IPS-NIHi11 (cell line): ENCODE measurements at regions not wholly inside any gene's neighbourhood (a gene's known extent, or its start where the extent isn't known, plus 50 kb on each side); places are given as distances from the start of the nearest gene placed in this dataset.
A peak's percentile ranks its signal among the peaks of the same experiment; 100 is the strongest.
"Not testable (repeated sequence)": the region's sequence is repeated elsewhere in the genome, so short reads cannot be mapped to it uniquely, and the experiment has no call there.

Experiments used
- DNase-seq: peaks from one replicate; pipeline ENCODE4 v3.0.0; 2012; ENCODE audit warnings: mixed read lengths, low spot score

DNA sequence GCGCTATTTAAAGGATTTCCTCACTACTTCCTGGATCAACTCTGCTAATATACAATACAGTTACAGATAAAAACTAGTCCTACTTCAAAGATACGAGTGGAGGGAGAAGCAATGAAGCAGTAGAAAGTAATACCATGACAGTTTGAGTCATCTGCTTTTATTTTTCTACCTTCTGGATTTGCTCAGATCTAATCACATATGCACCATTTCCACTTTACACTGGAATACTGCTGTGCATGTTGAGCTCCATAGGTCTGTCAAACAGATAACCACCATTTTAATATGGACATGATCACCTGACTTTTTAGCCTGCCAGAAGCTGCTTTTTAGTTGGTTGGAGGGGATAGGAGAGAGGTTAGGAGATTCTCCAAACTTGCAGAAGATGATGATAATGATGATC, 92.5 kb downstream of the MMUT start:
- no peak for DNase-seq

DNA sequence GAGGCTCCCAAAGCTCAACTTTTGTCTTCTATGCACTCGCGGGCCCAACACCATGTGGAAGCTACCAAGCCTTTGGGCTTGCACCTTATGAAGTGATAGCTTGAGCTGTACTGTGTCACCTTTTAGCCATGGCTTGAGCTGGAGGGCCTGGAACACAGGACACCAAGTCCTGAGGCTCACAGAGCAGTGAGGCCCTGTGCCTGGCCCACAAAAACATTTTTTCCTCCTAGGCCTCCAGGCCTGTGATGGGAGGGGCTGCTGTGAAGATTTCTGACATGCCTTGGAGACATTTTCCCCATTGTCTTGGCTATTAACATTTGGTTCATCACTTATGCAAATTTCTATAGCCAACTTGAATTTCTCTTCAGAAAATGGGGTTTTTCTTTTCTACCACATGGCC, 96.5 kb downstream of the MMUT start:
- no peak for DNase-seq

DNA sequence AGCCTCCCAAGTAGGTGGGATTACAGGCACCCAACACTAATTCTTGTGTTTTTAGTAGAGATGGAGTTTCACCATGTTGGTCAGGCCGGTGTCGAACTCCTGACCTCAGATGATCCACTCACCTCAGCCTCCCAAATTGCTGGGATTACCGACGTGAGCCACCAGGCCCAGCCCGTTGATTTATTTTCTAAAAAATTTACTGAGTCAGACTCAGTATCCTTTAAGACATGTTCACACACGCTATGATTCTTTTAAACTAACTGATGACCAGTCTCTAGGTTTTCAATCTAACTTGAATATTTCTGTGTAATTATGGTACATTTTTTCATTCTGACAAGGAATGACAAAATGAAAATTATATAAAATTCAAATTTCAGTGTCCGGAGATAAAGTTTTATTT, 114.5 kb downstream of the MMUT start:
- no peak for DNase-seq

DNA sequence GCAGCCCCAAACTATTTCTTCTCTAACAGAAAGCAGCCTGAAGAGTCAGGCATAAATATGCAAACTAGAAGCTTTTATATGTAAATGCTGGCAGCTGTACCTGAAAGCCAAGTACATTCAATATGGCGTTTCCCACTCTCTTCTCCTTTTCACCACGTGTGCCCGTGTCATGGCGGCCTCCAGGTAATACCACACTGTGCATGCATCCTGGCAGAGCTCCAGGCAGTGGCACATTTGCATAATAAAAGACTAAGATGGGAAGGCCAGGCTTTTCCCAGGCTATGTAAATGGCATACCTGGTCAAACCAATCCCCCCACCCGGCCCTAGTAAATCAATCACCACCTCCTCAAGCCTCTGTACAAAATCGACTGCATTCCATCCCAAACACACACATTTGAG, 120.6 kb downstream of the MMUT start:
- DNase-seq = peak; percentile 46

DNA sequence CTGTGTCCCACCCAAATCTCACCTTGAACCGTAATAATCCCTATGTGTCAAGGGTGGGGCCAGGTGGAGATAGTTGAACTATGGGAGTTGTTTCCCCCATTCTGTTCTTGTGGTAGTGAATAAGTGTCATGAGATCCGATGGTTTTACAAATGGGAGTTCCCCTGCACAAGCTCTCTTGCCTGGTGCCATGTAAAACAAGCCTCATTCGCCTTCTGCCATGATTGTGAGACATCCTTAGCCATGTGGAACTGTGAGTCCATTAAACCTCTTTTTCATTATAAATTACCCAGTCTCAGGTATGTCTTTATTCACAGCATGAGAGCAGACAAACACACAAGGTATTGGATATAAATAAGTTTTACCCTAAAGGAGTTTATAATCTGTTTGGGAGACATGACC, 121.2 kb downstream of the MMUT start:
- no peak for DNase-seq

DNA sequence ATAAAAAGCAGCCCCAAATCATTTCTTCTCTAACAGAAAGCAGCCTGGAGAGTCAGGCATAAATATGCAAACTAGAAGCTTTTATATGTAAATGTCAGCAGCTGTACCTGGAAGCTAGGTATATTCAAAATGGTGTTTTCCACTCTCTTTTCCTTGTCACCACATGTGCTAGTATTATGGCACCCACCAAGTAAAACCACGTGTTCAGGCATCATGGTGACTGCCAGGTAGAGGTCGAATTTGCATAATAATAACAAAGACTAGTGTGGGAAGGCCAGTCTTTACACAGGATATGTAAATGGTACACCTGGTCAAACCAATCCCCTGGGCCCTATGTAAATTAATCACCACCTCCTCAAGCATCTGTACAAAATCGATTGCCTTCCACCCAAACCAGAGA, 124.0 kb downstream of the MMUT start:
- no peak for DNase-seq

DNA sequence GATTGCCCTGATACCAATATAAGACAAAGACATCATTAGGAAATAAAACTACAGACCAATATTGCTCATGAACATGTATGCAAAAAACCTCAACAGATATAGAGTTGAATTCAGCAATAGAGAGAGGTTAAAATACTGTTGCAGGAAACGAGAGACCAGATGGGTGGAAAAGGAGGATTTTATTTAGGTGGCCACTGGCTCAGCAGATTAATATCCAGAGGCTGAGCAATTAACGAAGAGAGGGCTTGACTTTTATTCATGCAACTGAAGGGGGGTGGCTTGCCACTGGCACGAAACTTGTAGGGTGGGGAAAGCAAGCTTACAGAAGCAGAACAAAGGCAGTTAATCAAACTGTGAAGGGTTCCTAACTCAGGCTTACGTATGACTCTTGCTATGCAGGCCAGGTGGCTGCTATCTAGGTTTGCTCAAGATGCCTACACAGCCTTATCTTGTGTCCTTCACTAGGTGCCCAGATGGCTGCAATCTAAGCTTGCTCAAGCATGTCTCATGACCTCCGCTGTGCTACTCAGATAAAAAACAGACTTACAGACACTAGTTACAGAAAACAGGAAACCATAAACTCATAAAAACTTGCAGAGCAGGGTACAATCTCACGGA, 126.4 kb downstream of the MMUT start:
- no peak for DNase-seq

DNA sequence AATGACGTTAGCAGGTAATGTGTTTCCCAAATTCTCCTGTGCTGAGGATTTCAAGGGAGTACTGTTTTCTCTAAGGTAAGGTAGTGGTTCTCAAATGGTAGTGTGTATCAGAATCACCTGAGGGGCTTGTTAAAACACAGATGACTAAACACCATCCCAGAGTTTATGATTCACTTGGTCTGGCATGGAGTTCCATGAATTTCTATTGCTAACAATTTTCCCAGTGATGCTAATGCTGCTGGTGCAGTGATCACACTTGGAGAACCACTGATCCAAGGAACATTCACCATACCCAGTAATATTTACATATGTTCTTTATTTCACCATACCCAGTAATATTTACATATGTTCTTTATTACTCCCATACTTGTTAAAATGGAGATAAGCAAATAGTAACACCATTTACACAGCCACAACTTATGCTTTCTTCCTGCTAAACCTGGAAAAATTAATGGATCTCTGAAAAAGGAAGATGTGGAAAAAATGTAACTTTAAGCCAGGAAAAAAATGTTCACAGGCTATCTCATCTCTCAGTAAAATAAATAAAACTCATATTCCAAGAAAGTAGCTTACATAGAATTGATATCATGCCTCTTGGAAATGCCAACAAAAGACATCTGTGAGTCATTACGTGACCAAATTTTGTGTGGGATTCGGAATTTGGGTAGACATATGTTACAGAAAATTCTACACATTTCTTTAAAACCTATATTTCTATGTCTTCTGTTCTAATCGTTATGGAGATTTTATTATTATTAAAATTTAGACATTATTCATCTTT, 129.5 kb downstream of the MMUT start:
- no peak for DNase-seq

DNA sequence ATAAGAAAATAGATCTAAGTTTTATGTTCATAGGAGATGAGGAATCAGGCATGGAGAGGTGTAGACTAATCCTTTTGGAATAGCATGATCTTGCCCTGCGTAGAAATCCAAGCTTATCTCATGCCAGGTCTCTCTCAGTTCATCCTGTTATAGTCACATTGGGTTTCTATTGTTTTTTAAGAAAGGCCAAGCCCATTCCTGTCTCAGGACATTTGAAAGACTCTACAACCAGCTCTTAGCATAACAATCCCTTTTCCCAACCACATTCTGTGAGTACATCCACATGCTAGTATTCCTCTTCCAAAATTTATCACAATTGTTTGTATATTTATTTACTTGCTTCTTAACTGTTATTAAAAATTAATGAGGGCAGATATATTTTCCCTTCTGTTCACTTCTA, 130.3 kb downstream of the MMUT start:
- DNase-seq = no peak

DNA sequence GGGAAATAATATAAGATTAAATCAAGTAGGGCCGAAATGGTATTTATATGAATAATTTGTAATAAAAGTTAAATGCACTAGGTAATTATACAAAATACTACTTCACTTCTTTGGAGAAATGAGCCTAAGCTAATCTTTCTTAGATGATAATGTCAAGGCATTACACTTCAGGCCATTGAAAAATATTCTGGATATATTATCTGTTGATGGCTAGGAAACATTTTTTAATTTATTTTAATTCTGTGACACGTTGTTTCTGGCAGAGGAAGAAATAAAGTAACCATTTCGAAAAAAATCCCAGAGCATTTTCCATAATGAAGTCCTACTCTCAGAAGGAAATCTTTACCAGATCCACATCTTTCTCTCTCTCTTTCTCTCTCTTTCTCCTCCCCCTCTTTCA, 133.9 kb downstream of the MMUT start:
- DNase-seq = no peak

DNA sequence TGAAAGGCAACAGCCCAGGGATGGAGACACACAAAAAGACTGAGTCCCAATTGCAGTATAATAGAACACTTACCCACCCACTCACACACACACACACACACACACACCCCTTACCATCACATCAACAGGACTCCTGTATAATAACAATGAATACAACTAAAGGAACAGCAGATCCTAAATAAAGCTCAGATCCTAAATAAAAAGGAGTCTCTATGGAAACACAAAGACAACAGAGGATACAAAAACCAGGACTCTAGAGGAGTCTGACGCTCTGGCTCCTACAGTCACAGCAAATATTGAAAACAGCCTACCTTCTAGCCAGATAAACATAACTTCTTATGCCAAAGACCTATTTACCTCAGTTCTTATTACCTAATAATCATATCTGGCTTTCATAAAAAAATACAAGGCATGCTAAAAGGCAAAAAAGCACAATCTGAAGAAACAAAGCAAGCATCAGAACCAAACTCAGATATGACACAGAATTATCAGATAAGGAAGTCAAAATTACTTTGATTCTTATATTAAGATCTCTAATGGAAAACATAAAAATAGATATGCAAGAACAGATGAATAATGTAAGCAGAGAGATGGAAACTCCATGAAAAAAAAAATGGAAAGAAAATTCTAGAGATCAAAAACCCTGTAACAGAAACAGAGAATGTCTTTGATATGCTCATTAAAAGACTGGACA, 134.9 kb downstream of the MMUT start:
- DNase-seq = no peak

DNA sequence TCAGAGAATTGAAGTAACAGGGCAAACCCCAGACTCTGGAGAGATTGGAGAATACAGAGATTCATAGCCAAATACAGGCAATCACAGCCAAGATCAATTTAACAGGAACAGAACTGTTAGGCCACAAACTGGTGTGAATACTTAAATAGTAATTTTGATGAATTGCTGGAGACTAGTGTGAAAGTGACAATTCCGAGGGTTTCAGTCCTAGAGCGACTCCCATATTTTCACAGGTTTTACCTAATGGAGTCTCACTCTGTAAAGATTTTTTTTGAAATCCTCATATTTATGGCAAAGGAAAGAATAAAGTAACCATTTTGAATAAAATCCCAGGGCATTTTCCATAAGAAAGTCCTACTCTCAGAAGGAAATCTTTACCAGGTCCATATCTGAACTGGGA, 135.5 kb downstream of the MMUT start:
- no peak for DNase-seq

DNA sequence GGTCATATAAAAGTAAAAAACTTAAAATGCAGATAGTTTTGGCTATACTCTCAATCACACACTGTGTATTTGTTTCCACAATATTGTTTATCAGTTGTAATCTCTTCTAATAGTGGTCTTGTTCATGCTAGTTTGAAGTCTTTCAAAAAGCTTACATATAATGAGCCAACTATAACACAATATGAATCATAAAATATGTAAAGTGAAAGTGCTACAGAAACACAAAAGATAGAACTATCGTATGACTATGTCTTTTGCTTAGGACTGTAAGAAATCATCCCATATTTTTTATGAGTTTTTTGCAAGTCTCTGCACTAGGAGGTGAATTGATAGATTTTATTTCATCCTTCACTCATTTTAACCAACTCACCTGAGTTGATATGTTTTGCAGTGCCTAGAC, 136.0 kb downstream of the MMUT start:
- no peak for DNase-seq

DNA sequence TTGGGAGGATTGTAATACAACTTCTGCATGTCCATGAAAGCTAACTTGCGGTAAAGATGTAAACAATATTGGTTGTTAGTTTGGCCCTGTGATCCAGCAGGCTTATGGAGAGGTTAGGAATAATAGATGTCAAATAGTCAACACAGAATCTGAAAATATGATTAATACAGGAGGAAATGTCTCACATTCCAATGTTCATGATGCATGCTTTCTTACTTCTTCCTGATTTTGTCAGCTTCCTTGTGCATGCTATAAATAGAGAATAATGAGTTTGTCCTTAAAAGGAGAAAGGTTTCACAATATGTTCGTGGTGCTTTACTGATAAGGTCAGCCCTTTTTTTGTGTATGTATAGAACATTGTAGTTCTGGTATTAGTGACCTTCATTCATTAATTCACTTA, 136.7 kb downstream of the MMUT start:
- no peak for DNase-seq

DNA sequence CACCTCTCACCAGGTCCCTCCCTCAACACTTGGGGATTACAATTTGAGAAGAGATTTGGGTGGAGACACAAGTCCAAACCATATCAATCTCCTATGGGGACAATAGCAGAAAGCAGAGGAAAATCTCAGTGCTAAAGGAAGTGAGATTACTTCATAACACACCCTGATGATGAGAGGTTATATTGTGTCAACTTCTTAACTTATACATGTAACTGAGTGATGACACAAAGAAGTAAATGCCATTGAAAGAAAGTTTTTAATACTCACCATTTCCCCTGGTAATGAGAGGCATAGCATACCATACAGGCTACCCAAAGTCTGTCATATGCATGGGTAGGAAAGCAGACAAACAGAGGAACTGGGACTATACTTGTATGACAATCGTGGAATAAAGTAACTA, 137.2 kb downstream of the MMUT start:
- no peak for DNase-seq

DNA sequence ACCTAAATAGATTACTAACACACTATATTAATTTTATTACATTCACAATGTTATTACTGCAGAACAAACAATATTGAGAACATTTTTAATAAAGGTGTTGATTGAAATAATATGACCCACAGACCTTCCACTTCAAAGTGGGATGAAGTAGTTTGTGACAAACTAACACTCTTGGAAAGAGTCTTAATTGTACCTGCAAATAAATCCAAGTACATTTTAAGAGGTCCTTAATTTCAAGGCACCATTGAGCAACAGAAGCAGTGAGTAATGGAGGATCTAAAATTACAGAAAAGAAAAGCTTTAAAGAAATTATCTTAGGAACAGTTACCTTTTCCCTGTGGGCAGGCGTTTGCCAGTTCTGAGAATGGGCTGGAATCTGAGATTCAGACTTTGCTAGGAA, 140.2 kb downstream of the MMUT start:
- no peak for DNase-seq

DNA sequence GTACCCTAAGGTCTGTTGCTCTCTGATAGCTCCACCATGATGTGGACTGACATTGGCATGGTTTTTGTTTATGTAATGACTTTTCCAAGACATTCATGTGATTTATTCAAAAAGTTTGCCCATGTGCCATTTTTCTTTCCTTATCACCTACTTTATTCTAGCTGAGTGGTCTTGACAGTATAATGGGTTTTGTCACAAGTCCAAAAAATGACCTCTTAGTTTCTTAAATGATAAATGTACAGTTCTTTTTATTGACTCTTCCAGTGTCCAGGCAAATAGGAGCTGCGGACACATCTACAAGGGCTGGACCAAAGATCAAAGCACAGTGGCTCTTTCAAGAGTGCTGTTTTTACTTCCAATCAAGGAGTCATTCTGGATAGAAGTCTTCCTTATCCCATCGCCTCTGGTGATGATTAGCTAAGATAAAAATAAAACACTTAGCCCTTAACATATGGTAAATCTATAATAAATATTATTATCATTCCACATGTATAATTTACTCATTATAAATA, 141.4 kb downstream of the MMUT start:
- no peak for DNase-seq

DNA sequence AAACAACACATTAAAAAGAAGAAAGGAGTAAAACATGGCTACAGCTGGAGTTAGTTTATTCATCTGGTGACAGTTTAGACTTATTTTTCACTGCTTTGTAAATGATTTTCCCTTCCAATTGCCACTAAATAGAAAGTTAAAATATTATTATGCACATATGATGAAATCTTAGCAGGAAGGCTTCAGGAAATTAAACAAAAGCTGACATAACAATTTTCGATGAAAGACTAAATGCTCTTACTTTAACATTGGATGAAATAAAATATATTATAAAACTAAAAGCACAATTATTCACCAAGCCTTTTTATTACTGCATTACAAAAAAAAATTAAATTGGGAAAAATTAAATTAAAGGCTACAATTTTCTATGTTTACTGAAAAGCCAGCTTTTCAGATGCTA, 158.0 kb downstream of the MMUT start:
- DNase-seq = no peak

DNA sequence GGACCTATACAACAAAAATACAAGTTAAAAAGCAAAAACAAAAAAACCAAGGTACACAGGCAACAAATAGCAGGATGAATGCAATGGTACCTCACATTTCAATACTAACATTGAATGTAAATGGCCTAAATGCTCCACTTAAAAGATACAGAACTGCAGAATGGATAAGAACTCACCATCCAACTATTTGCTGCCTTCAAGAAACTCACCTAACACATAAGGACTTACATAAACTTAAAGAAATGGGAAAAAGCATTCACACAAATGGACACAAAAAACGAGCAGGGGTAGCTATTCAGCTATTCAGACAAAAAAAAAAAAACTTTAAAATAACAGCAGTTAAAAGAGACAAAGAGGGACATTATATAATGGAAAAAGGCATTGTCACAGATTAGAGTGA, 158.7 kb downstream of the MMUT start:
- DNase-seq = not testable (repeated sequence)

DNA sequence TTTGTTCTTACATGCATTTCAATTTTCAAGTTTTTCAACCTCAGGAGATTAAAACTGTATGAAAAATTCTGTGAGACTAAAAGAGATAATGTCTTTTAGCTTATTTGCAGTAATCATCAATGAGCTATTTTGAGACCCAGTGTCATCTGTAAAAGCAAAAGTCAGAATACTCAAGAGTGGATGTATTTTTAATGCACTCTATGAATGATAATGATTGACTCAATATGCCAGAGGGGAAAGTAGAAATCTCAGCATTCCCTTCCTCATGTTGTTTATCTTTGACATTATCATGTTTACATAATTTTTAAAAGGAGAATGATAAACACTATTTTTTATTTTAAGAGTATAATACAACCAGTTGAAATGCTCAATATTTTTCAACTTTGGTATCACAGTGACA, 162.1 kb downstream of the MMUT start:
- no peak for DNase-seq

DNA sequence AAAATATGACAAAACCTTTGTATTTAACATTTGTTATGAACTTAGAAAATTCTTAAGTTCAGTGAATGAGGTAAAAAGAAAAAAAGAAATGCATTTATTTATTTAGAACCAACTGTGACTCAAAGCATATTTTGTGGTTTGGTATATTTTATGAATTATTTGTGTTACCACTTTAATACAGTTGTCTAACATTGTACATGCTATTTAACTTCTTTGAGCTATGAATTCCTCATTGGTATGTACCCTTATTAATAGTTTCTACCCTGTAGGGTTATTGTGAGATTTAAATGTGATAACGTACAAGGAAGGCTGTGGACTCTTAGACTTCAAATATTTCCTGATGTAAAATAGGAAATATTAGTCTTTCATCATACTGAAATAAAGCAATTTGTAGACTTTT, 162.6 kb downstream of the MMUT start:
- no peak for DNase-seq

DNA sequence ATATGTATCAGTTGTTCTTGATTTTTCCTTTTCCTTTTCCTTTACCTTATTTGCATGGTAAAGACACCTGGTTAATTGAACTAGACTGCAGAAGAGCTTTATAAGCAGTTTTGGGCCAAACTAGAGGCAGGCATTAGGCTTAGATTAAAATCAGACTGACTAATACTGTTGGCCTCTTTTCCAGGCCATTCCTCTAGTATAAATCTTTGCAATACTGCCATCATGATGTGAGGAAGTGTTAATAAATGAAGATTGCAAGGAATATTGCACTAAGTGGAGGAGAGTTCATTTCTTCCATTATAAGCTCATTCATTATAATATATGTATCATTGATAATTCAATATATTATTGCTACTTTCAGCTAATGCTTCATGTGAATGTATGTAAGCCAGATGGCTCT, 163.8 kb downstream of the MMUT start:
- no peak for DNase-seq

DNA sequence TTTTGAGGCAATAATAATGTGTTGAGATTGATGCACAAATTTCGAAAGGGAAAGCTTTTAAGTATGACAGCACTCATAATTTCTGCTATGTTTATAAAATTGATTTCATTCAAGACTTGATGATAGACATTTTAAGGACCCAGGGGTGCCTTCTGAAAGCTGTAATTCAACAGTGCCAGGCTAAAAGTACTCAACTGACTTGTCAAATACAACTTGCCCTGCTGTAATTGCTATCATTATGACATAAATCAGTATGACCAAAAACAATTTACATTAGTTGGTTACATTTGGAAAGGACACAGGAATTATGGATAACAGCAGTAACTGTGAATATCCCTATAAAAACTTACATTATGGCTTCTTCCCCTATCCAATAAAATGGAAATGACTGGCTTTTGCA, 178.9 kb downstream of the MMUT start:
- no peak for DNase-seq
